C4-2B (cell line): ENCODE measurements at regions not wholly inside any gene's neighbourhood (a gene's known extent, or its start where the extent isn't known, plus 50 kb on each side); places are given as distances from the start of the nearest gene placed in this dataset.

Source experiments
- CTCF ChIP-seq: fragments of 450-650 bp; conservative IDR thresholded peaks from 2 replicates; pipeline ENCODE4 v1.5.1; 2017; ENCODE audit warnings: mild to moderate bottlenecking
- ZFX ChIP-seq: fragments of 450-650 bp; IDR thresholded peaks from 2 replicates; pipeline ENCODE4 v1.6.1; 2017

GRCh38 chr22:33996824-33997223 is 76.5 kb upstream of the LARGE1 start:
- TF ChIP-seq CTCF (no peak), ZFX (no peak)
